GF-D8 (cell line): ENCODE measurements at regions not wholly inside any gene's neighbourhood (a gene's known extent, or its start where the extent isn't known, plus 50 kb on each side); places are given as distances from the start of the nearest gene placed in this dataset.

Experiments used
- DNase-seq: peaks from one replicate; lab custom pipeline; 2025; lab: John Stamatoyannopoulos, UW

DNA sequence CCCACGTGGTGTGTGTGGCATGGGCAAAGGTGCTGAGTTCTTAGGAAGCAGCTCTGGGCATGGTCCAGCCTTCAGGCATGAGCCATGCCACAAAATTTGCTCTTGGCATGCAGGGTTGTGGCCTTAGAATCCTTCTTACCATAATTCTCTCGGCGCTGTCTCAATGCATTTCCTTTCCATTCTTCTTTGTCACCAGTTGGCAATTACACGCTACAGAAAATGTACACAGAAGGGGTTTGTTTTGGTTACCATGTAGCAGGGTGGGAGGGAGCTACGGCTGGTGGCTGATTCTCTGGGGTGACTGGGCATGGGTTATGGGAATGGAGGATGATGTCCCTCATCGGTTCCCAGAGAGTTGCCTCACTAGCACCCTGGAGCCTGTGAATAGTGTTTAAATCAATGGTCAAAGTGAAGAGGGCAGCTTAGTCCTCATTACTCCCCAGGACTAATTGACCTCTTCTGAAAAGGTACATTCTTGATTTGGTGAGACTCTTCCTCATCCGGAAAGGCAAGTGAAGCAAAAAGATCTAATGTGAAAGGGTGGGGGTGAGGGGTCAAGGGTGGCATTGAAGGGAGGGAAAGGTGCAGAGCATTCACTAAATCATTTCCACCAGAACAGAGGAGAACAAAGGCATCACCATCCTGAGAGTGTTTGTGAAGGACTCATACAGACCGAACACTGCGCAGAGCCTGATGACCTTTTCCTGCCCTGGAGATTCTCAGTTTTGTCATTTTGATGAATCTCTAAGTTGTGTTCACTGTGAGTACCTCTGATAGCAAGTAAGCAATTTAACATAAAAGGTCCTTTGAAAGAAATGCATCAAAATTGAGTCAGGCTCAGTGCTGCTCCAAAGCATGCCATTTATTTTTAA, 199.8 kb upstream of the SFRP2 start:
- no peak for DNase-seq

DNA sequence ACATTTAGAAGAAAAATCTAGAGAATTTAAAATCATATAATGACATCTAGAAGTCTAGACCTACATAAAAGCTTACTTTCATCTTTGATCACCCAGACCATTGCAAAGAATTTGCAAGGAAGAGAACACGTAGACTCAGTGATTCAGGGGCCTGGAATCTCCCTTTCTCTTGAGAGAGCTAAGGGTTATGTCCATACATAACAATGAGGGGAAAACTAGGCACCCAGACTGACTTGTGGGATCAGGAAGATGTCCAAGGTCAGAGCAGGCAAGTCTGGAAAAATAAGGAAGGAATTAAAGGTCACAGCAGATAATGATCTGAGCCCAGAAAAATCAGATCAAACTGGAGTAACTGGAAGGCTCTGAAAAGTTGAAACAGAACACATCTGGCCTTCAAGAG, 198.4 kb upstream of the SFRP2 start:
- no peak for DNase-seq

DNA sequence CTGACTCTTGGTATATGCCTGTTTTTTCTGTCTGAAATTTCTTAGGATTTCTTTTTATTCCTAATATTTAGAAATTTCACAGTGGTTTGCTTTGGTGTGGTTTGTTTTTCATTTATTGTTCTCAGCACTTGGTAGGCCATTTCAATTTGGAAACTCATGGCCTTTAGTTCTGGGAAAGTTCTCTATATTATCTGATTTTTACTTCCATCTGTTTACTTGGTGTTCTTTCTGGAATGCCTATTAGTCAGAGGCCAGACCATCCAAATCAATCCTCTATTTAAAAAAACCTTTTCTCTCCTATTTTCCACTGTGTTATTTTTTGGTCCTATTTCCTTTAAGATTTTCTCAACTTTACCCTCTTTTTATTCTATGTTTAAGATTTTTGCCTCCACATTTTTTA, 188.1 kb upstream of the SFRP2 start:
- DNase-seq, result no peak

DNA sequence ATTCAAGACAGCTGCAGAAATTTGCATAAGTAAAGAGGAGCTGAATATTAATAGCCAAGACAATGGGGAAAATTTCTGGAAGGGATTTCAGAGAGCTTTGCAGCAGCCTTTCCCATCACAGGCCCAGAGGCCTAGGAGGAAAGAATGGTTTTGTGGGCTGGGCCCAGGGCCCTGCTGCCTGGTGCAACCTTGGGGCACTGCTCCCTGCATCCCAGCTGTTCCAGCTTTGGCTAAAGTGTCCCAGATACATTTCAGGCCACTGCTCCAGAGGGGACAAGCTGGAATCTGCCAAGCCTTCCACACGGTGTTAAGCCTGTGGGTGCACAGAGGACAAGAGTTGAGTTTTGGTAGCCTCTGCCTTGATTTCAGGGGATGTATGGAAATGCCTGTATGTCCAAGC, 185.6 kb upstream of the SFRP2 start:
- DNase-seq, result no peak

DNA sequence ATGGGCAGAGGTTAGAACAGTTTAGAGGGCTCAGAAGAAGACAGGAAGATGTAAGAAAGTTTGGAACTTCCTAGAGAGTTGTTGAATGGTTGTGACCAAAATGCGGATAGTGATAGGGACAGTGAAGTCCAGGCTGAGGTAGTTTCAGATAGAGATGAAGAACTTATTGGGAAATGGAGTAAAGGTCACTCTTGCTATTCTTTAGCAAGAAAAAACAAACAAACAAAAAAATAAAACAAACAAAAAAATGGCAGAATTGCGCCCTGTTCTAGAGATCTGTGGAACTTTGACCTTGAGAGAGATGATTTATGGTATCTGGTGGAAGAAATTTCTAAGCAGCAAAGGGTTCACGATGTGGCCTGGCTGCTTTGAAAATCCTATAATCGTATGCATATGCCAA, 185.1 kb upstream of the SFRP2 start:
- DNase-seq, result no peak

DNA sequence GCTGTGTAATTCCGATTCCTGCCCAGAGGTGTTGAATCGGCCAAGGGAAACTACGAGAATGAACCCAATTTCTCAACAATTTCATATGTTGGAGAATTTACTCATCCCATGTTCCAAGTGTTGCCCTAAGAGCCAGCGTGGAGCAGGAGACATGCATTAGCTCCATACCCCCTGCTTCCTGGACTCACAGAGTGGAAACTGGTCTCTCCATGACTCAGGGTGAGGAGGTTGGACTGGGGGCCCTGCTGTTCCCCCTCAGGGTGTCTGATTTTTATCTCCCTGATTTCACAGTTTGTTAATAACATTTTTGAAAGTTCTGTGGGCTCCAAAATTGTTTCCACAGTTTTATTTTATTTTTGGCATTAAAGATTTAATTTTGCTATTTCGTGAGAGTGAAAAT, 183.0 kb upstream of the SFRP2 start:
- DNase-seq, result no peak

DNA sequence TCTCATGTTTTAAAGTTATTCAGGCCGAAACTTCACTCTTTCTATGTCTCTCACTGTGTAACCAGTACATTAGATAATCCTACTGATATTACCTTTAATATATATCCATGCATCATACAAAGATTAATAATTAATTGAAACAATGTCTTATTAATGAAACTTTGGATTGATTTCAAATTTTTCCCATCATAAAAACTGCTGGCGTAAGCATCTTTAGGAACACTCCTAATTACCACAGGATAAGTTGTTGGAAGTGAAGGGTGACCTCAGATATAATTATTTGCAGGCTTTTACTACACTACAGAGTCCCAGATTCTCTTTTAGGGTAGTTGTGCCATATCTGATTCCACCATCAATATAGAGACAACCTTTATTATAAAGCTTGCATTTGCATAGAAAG, 181.3 kb upstream of the SFRP2 start:
- DNase-seq, result no peak

DNA sequence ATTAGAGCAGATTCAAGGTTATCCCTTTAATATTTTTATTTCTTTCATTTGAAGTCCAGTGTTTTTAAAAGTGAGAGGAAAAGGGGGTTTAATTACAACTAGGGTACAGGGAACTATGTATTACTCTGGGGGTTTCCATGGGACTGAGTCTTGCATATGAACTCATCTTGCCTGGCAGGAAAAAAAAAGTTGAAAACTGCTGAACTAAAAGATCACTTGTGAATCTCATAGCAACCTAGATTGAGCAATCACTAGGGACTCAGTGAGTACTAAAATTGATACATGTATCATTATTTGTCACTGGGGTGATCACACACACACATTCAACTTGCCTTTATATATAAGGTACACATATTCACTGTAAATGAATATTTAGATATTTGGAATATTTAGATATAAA, 180.7 kb upstream of the SFRP2 start:
- no peak for DNase-seq

DNA sequence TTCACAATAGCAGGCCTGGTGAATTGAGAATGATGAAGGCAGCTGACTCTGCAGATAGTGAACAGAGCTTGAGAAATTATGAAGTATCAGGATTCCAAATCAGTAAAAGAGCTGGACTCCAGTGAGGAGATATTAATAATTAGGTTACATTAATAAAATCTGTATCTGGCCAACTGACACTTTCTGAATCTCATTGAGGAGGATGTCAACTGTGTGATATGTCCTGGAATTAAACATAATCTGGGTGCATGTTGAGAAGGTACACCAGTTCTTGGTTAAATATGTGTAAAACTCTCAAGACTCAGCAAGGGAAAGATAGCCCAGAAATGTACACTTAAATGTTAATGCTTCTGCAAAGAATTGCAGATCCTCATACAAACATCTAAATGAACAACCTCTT, 177.8 kb upstream of the SFRP2 start:
- DNase-seq, result no peak

DNA sequence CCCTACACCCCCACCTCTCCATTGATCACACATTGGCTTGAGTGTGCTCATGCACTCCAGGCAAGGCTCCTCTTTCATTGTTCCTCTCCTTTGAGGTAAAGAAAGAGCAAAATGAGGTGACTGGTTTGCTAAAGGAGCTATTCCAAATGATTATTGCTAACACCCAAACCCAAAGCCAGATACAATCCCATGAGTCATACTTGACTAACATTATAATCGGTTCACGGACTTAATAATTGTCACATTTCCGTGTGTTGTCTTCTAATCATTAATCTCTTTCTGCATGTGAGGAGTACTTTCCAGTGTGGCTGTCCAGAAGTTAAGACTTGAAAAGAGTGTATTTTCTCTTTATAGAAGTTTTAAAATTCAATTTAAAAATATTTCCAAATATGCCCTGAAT, 174.3 kb upstream of the SFRP2 start:
- DNase-seq, result no peak

DNA sequence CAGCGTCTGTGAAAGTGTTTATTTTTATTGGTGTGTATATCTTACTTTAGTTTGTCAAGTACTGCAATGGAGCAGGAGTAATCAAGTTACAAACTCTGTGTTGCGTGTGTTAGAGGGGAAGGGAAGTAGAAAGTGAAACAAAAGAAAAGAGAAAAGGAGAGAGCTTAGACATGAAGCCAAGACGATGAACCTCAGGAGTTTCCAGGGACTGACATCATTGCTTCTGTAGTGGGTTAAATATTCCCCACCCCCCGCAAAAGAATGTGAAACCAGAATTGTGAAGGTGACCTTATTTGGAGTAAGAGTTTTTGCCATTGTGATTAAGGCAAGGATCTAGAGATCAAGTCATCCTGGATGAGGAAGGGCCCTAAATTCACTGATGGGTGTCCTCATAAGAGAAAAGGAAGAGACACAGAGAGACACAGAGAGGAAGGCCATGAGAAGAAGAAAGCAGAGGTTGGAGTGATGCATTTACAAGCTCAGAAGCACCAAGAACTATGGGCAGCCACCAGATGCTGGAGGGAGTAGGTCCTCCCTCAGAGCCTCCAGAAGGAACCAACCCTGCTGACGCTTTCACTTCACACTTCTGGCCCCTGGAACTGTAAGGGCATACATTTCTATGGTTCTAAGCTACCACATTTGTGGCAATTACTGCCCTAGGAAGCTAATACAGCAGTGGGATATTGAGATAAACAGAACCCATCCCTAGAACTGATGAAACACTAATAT, 173.6 kb upstream of the SFRP2 start:
- no peak for DNase-seq

DNA sequence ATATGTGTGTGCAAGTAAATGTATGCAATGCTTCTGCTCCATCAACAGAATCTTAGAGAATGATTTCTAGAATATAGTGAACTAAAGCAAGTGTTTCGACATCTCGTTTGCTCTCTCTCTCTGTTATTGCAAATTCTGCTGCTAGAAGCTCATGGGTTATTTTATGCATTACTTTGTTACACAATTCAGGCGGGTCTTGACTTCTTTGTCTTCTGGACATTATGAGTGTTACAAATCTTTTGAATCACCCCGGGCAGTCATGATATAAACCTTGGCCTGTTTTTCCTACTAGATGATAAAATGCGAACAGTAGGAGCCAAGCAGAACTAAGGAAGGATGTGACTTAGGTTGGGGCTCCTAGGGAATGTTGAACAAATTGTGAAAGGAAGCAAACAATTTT, 166.4 kb upstream of the SFRP2 start:
- no peak for DNase-seq

DNA sequence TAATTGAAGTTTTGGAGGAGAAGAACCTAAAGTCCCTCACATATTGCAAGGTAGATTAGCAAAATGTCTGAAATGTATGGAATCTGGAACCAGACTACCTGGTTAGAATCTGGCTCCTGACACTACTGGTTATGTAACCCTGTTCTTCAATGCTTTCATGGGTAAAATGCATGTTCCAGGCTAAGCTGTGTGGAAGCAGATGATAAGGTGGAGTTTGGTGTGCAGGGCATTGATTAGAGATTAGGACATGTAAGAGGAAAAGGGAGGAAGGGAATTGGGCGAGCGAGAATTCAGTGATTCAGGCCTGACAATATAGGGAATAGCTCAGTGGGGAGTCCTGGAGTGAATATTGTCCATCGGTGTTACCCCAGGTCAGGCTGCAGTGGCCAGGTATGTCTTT, 165.8 kb upstream of the SFRP2 start:
- DNase-seq, result no peak

DNA sequence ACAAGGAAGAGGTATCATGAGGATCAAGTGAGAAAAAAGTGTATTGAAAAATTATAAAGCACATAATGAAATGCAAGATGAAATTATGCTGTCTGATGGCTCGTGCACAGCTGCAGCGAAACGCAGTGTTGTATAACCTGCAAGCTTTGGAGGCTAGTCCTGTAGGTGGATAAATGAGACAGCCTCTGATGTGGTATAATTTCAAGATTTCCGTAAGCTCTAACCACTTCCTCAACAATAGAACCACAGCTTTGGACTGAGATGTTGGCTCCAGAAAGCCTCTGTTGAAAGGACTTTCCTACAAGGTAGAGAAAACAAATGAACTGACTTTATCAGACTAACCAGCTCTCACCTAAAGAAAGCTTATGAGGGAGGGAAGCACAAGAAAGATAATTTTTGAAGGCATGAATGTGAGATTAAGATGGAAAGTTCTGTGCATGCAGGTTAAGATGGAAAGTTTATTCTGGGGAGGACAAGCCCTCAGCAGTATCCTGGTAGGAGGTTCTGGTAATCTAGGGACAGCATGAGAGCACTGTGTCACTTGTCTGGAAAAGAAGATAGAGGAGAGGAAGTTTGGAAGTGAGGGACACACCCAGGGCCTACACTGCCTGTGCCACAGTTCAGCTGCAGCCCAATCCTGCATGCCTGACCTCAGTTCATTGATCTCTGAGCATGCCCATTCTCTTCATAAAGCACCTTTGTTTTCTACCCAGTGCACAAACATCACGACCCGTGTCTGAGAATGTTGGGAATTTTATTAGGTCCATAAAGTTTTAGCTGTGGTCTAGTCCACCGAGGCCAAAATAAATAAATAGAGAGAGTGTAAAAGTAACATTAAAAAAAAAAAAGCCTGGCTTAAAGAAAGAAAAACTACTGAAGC, 161.5 kb upstream of the SFRP2 start:
- no peak for DNase-seq

DNA sequence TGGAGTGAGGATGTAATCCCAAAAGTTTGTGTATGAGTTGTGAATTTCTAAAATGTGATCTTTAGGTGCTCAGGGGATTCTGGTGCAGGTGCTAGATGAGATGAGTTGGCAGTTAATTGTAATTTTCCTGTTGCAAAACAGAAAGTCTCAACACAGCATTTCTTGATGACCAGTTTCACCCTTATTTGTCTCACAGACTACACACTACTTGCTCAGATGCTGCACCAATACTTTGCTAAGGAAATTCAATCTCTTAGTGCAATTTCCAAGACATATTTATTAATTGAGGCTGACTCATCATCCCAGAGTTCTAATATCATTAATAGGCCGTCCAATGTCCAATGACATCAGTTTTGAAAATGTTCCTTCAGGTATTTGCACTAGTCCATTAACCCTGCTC, 159.2 kb upstream of the SFRP2 start:
- DNase-seq, result no peak

DNA sequence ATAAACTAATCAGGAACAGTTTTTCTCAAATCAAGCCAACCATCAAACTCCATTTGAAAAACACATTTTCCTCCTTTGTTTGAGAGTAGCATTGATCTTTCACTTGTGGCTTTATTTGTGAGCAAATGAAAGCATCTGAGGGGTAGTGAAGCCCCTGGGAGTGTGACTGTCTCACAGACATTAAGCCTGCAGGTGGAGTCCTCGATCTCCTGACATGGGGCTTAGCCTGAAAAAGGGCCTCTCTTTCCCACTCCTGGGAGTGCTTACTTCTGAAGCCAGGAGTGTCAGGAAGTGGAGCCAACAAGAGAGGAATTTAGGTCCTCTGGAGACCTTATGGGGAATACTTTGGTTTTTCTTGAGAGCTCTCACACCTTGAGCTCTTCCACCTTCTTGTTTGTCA, 158.2 kb upstream of the SFRP2 start:
- DNase-seq, result no peak

DNA sequence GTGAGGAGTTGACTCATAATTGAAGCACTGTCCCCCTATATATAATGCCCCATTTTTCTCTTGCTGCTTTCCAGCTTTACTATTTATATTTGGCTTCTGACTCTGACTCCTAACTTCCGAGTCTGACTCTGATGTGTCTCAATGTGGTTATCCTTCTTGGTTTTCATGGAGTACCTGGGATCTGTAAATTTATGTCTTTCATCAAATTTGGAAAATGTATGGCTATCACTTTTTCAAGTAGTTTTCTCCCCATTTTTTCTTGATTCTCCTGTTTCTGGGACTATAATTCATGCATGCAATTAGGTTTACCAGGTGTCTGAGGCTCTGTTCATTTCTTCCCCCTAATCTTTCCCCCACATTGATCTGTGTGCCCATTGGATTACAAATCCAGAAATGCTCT, 156.8 kb upstream of the SFRP2 start:
- DNase-seq, result no peak

DNA sequence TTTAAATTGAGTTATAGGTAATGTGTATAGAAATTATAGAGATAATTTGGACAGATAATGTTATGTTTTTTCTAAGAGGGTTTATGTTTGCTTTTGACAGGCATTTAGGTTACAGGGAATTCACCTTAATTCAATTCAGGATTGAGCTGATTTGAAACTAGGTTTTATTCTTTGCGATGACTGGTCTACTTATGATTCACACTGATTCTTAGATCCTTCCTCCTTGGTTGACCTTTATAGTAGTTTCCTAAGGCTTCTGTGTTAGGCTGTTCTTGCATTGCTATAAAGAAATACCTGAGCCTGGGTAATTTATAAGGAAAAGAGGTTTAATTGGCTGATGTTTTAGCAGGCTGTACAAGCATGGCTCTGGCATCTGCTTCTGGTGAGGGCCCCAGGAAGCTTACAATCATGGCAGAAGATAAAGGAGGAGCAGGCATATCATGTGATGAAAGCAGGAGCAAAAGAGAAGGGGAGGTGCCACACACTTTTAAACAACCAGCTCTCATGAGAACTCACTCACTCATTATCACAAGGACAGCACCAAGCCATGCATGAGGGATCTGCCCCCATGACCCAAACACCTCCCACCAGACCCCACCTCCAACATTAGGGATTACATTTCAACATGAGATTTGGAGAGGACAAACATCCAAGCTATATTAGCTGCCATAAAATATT, 155.0 kb upstream of the SFRP2 start:
- no peak for DNase-seq

DNA sequence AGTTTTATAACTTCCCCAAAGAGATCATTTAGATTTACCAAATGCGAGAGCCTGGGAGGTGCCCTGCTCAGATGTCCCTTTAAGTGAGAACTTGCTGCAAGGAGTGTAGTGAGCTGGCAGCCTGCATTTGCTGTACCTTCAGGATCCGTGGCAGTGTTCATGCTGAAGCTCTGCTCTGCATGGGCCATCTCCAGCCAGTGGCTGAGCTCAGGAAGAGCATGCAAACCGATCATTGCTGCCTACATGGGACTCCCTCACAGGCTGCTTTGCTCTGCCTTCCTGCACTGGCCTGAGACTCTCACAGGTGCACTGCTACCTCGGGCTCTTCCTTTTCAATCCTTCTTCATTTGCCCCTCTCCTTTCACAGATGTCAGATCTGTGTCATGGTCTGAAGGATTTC, 152.0 kb upstream of the SFRP2 start:
- no peak for DNase-seq

DNA sequence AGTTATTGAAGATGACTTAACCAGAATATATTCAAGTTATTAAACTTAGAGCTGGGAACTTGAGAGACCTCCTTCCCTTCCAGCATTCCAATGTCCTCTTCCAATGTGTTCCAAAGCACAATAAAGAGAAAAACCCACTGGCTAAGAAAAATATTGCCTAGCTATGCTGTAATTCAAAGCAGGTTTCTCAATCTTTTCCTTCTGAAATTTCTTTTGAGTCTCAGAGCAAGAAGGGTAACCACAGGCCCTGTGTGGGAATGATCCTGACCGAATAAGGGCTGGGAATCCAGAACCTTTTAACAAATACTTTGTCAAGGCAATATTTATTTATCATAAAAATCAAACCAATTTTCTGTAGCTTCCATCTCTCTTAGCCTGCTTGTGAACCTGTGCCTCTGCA, 150.7 kb upstream of the SFRP2 start:
- DNase-seq, result no peak

DNA sequence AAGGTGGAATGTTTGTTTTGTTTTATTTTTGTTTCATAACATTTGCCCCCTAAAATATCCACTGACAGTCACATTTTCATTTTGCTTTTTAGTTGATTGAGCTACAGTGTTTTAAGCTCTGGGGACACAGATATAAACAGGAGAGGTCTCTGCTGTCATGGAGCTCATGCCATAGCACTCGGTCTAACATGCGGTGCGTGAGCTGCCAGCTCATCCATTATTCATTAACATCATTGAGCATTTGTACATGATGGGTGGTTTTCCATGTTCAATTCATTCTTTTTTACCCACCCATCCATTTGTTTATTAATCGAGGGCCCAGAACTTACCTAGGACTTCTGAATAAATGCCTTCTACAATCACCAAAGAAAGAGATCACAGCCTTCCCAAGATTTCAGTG, 150.1 kb upstream of the SFRP2 start:
- DNase-seq, result no peak

DNA sequence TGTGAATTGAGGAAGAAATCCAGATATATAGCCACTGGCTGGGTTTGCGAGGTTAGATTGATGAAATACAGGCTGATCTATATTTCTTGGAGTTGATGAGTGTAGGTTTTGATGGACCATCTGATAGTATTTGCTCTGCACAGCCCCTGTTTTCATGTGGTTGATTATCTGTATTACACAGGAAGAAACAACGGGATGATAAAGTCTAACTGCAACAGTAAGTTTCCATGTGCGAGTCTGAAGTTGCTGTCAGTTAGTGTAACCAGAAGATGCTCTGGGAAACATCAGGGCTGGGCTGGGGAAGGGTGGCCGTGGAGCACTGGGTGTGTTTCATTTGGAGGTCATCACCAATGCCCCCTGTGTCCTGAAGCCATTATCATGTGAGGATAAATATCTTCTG, 148.4 kb upstream of the SFRP2 start:
- no peak for DNase-seq
